Right lobe of liver (tissue), 4 donors: ENCODE measurements at regions not wholly inside any gene's neighbourhood (a gene's known extent, or its start where the extent isn't known, plus 50 kb on each side); places are given as distances from the start of the nearest gene placed in this dataset.

ENCODE experiments used
- POLR2A ChIP-seq: fragments of 450-650 bp; IDR thresholded peaks from one replicate; pipeline ENCODE4 v1.6.1; 2017; ENCODE audit warnings: antibody characterized with exemption, mild to moderate bottlenecking
- TF ChIP-seq, protein P1 (sequence below), 4 donors: fragments of 200-600 bp in 3 of 4; fragments of 450-650 bp in 1 of 4; IDR thresholded peaks; one replicate each; pipeline versions ENCODE4 v1.5.1 to v1.8.0; 2016 to 2022; ENCODE audit warnings: antibody characterized with exemption in 4 of 4, mild to moderate bottlenecking in 2 of 4
- donor health status: DM: no; HTN: no; CAD: no.
- donor health status: DM: no; HTN: no; CAD: no.
- donor health status: DM: no; HTN: yes; CAD: no.

DNA sequence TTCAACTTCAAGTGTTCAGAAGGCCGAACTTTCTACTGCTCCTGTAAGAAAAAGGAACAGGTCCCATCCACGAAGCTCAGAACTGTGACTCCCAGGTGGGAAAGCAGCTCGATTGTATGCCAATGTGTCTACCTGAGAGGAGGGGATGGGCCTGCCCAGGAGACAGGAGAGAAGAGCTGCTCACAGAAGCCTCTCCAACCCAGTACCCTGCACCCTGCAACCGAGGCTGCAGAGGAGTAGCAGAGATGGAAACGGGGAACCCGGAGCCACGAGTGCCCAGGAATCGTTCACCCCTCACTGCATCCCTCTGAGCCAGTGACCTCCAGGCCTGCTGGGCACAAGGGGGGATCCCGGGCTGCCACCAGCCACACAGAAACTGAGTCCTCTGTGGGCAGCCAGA, 86.5 kb upstream of the PRR23E start:
- TF ChIP-seq, protein P1, sequence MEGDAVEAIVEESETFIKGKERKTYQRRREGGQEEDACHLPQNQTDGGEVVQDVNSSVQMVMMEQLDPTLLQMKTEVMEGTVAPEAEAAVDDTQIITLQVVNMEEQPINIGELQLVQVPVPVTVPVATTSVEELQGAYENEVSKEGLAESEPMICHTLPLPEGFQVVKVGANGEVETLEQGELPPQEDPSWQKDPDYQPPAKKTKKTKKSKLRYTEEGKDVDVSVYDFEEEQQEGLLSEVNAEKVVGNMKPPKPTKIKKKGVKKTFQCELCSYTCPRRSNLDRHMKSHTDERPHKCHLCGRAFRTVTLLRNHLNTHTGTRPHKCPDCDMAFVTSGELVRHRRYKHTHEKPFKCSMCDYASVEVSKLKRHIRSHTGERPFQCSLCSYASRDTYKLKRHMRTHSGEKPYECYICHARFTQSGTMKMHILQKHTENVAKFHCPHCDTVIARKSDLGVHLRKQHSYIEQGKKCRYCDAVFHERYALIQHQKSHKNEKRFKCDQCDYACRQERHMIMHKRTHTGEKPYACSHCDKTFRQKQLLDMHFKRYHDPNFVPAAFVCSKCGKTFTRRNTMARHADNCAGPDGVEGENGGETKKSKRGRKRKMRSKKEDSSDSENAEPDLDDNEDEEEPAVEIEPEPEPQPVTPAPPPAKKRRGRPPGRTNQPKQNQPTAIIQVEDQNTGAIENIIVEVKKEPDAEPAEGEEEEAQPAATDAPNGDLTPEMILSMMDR (IDR thresholded peaks at IDR 0.05): no peak
- no peak for TF ChIP-seq POLR2A
